ENCODE measurements at regions not wholly inside any gene's neighbourhood (a gene's known extent, or its start where the extent isn't known, plus 50 kb on each side); places are given as distances from the start of the nearest gene placed in this dataset.

GRCh38 chr6:47096211-47096895 lies 54.2 kb upstream of the ADGRF1 start:
- Histone ChIP-seq H3K4me3 (replicated peaks in 1 of 3; ENCODE audit: insufficient read depth in 1 of 3, low read depth in 1 of 3, low read length in 3 of 3) (no peak overlapping the region), H3K9me3 (replicated peaks; ENCODE audit: control insufficient read depth, insufficient read depth, low read length) (no peaks in the 10 kb centered on the region), H3K27ac (ENCODE audit: insufficient read depth, low read depth, low read length) (no peak overlapping the region), H3K4me2 (ENCODE audit: insufficient read depth, low read length) (no peak overlapping the region), H4K20me1 (replicated peaks; ENCODE audit: control insufficient read depth, extremely low read depth, insufficient read depth, low read length) (no peaks in the 10 kb centered on the region), H3K27me3 (ENCODE audit: control insufficient read depth in 2 of 2, insufficient read depth in 2 of 2, low read length in 2 of 2) (no peaks in the 10 kb centered on the region), H3K79me2 (ENCODE audit: control insufficient read depth, insufficient read depth, low read length) (no peaks in the 10 kb centered on the region), H3K4me1 (ENCODE audit: control insufficient read depth, extremely low read depth, insufficient read depth, low read length) (peaks cover 8% of the 10 kb centered on the region), H2AFZ (ENCODE audit: low read depth, low read length) (no peak overlapping the region), H3K9me1 (replicated peaks; ENCODE audit: control insufficient read depth, extremely low read depth, insufficient read depth, low read length) (no peaks in the 10 kb centered on the region), H3K9ac (replicated peaks; ENCODE audit: extremely low read depth, insufficient read depth, low read length) (no peak overlapping the region), H3K36me3 (ENCODE audit: control insufficient read depth in 2 of 2, extremely low read depth in 1 of 2, insufficient read depth in 2 of 2, low read length in 2 of 2) (no peaks in the 10 kb centered on the region)
- dilution Hi-C loops (cut with MboI; ENCODE audit: extremely low pct_ligation_motif_present, low sequenced_read_pairs) (loop anchor here (25.0 kb wide), 1 partner anchor 141 kb away; no protein-coding TSS in a partner anchor), intact Hi-C loops (cut with micrococcal nuclease) (loop anchor here (2.0 to 10.0 kb wide), 4 partner anchors 38 to 381 kb away; partner anchors contain the start of gene CD2AP)
- no TSS peak for BruUV-seq (replicated peaks)
- CTCF ChIA-PET, result interaction anchor here (0.5 to 9.4 kb wide), 14 partner anchors 9 to 317 kb away, joined by 3 to 129 read pairs (median 5); partner anchors contain the start of gene TNFRSF21
- FAIRE-seq (no peak), DNase-seq (ENCODE audit: low read depth, low spot score) (no peak)
- POLR2A ChIA-PET, result interaction anchor here (0.5 to 0.7 kb wide), 2 partner anchors 11 to 40 kb away, joined by 3 read pairs; no protein-coding TSS in a partner anchor
- no peak for TF ChIP-seq CTCF (IDR thresholded peaks at IDR 0.05; ENCODE audit: extremely low read depth in 1 of 2, insufficient read depth in 1 of 2, low read depth in 1 of 2, low read length in 2 of 2)
- no peak for TF ChIP-seq POLR2AphosphoS5 (IDR thresholded peaks at IDR 0.05; ENCODE audit: insufficient read depth, low read depth, low read length)
- no peak for TF ChIP-seq POLR2A (IDR thresholded peaks at IDR 0.05; ENCODE audit: low read depth, low read length)
- no peak for TF ChIP-seq FOS (IDR thresholded peaks at IDR 0.05; ENCODE audit: borderline replicate concordance, insufficient read depth, low read length)
- no peak for TF ChIP-seq EZH2 (IDR thresholded peaks at IDR 0.05; ENCODE audit: borderline replicate concordance, low read depth, low read length, severe bottlenecking)
- TF ChIP-seq JUN (IDR thresholded peaks at IDR 0.05; ENCODE audit: borderline replicate concordance, insufficient read depth, insufficient read length, low read depth), result no peak
- no peak for TF ChIP-seq GATA2 (IDR thresholded peaks at IDR 0.05; ENCODE audit: insufficient read depth, insufficient read length, low read depth, low read length)
- TF ChIP-seq MAX (IDR thresholded peaks at IDR 0.05; ENCODE audit: insufficient read depth, insufficient read length), result no peak
- no peak for TF ChIP-seq MYC (IDR thresholded peaks at IDR 0.05; ENCODE audit: low read depth, low read length)
